ENCODE measurements at regions not wholly inside any gene's neighbourhood (a gene's known extent, or its start where the extent isn't known, plus 50 kb on each side); places are given as distances from the start of the nearest gene placed in this dataset.

GRCh38 chr4:13263967-13264525, 220.1 kb downstream of the RAB28 start:
- Histone ChIP-seq H3K4me3 (ENCODE audit: low read length) (no peak overlapping the region), H3K4me2 (ENCODE audit: low read length) (no peak overlapping the region), H3K9me3 (ENCODE audit: low read length) (no peaks in the 10 kb centered on the region), H3F3A (ENCODE audit: insufficient read depth, low read length, poor library complexity, severe bottlenecking) (no peaks in the 10 kb centered on the region), H3K27me3 (ENCODE audit: insufficient read depth, low read depth, low read length) (no peaks in the 10 kb centered on the region), H3K79me2 (replicated peaks; ENCODE audit: insufficient read depth, low read length) (no peaks in the 10 kb centered on the region), H3K9me2 (ENCODE audit: insufficient read depth, low read length) (no peaks in the 10 kb centered on the region), H3K36me3 (ENCODE audit: insufficient read depth, low read length) (no peaks in the 10 kb centered on the region), H3K27ac (ENCODE audit: low read length) (no peak overlapping the region), H4K20me1 (ENCODE audit: insufficient read depth) (no peaks in the 10 kb centered on the region), H3K9ac (ENCODE audit: low read length) (no peak overlapping the region), H2AFZ (ENCODE audit: low read depth, low read length) (no peak overlapping the region)
- no peak for TF ChIP-seq RAD21 (conservative IDR thresholded peaks at IDR 0.05)
- TF ChIP-seq EP300 (conservative IDR thresholded peaks at IDR 0.05; ENCODE audit: poor library complexity, severe bottlenecking), result no peak
- no peak for TF ChIP-seq REST (IDR thresholded peaks at IDR 0.05; ENCODE audit: borderline replicate concordance)
- TF ChIP-seq POLR2AphosphoS5 (IDR thresholded peaks at IDR 0.05), result no peak
- TF ChIP-seq TAF1 (IDR thresholded peaks at IDR 0.05; ENCODE audit: low read depth), result no peak
- TF ChIP-seq MXI1 (conservative IDR thresholded peaks at IDR 0.05; ENCODE audit: poor library complexity, severe bottlenecking), result no peak
- no peak for TF ChIP-seq CTCF (IDR thresholded peaks at IDR 0.05; ENCODE audit: poor library complexity, severe bottlenecking)
- TF ChIP-seq SMC3 (conservative IDR thresholded peaks at IDR 0.05; ENCODE audit: poor library complexity), result no peak
- no peak for TF ChIP-seq EZH2 (IDR thresholded peaks at IDR 0.05; ENCODE audit: borderline replicate concordance, insufficient read depth, low read length, poor library complexity, severe bottlenecking)

- TF ChIP-seq MXI1 (conservative IDR thresholded peaks at IDR 0.05; ENCODE audit: poor library complexity, severe bottlenecking), result no peak
- TF ChIP-seq RAD21 (conservative IDR thresholded peaks at IDR 0.05), result no peak
- no peak for TF ChIP-seq REST (IDR thresholded peaks at IDR 0.05; ENCODE audit: borderline replicate concordance)
- no peak for TF ChIP-seq TAF1 (IDR thresholded peaks at IDR 0.05; ENCODE audit: low read depth)
- Histone ChIP-seq H4K20me1 (ENCODE audit: insufficient read depth) (no peaks in the 10 kb centered on the region), H3F3A (ENCODE audit: insufficient read depth, low read length, poor library complexity, severe bottlenecking) (no peaks in the 10 kb centered on the region), H3K27me3 (ENCODE audit: insufficient read depth, low read depth, low read length) (no peaks in the 10 kb centered on the region), H3K9me2 (ENCODE audit: insufficient read depth, low read length) (no peaks in the 10 kb centered on the region), H3K79me2 (replicated peaks; ENCODE audit: insufficient read depth, low read length) (no peaks in the 10 kb centered on the region), H3K9me3 (ENCODE audit: low read length) (no peaks in the 10 kb centered on the region), H3K4me2 (ENCODE audit: low read length) (no peak overlapping the region), H2AFZ (ENCODE audit: low read depth, low read length) (no peak overlapping the region), H3K36me3 (ENCODE audit: insufficient read depth, low read length) (no peaks in the 10 kb centered on the region), H3K27ac (ENCODE audit: low read length) (no peak overlapping the region), H3K9ac (ENCODE audit: low read length) (no peak overlapping the region), H3K4me3 (ENCODE audit: low read length) (no peak overlapping the region)
Measured at GRCh38 chr4:13262816-13263215, 221.3 kb downstream of the RAB28 start.
